ENCODE measurements at regions not wholly inside any gene's neighbourhood (a gene's known extent, or its start where the extent isn't known, plus 50 kb on each side); places are given as distances from the start of the nearest gene placed in this dataset.
A peak's percentile ranks its signal among the peaks of the same experiment; 100 is the strongest.

DNA sequence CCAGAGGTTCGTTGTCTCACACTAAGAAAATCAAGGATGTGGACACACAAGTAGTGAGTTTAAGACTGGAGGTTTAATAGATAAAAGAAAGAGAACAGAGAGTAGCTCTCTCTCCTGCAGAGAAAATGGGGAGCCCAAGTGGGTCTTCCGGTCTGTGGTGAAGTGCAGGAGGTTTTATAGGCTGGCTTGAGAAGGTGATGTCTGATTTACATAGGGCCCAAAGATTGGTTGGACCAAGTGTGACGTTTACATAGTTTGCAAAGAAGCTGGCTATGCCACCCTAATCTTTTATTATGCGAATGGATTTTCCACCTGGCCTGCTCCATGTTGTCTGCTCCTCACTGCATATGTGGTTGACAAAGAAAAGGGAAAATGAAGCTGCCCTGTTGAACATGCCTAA, 430.4 kb upstream of the TRIB2 start:
- Histone ChIP-seq H3K4me1 (peaks cover 0 to 7% (median 0%) of the 10 kb centered on the region in 4 donors), H3K27me3 (no peaks in the 10 kb centered on the region), H3K9me3 (no peaks in the 10 kb centered on the region), H3K36me3 (no peaks in the 10 kb centered on the region), H3K27ac (no peak overlapping the region), H3K4me3 (no peak overlapping the region)
- DNase-seq: no peak
- intact Hi-C loops (cut with DNase I; ENCODE audit: low total_unique reads): no loop called here
- TF ChIP-seq, protein P1, sequence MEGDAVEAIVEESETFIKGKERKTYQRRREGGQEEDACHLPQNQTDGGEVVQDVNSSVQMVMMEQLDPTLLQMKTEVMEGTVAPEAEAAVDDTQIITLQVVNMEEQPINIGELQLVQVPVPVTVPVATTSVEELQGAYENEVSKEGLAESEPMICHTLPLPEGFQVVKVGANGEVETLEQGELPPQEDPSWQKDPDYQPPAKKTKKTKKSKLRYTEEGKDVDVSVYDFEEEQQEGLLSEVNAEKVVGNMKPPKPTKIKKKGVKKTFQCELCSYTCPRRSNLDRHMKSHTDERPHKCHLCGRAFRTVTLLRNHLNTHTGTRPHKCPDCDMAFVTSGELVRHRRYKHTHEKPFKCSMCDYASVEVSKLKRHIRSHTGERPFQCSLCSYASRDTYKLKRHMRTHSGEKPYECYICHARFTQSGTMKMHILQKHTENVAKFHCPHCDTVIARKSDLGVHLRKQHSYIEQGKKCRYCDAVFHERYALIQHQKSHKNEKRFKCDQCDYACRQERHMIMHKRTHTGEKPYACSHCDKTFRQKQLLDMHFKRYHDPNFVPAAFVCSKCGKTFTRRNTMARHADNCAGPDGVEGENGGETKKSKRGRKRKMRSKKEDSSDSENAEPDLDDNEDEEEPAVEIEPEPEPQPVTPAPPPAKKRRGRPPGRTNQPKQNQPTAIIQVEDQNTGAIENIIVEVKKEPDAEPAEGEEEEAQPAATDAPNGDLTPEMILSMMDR (IDR thresholded peaks at IDR 0.05): no peak

DNA sequence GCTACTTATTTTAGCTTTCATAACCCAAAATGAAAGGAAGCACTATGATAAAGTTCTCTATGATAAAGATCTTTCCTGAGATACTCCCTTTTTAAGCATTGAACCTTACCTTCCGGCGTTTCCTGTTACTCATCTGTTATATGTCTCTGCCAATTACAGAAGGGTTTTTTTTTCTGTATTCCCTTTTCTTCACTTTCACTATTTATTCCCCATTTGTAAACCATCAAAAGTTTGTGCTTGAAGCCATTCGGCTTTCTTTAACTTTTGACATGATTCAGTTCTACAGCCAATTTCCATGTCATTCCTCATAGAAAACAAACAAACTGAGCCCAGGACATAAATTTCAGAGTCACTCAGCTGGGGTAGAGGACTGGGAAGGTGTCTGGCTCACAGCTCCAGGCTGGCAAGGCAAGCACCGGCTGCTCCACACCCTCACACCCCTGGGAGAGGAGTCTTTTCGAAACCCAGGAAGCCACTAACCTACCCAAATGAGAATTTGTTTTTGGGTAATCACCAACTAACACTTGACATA, 429.4 kb upstream of the TRIB2 start:
- no peaks in the 10 kb centered on the region for H3K9me3 ChIP-seq
- H3K36me3 ChIP-seq: no peaks in the 10 kb centered on the region
- DNase-seq: no peak
- intact Hi-C loops (cut with DNase I; ENCODE audit: low total_unique reads): no loop called here
- TF ChIP-seq, protein P1 (IDR thresholded peaks at IDR 0.05): no peak
- H3K4me3 ChIP-seq: no peak overlapping the region
- peak overlapping the region in 1 of 2 donors; percentile 10 for H3K27ac ChIP-seq
- no peaks in the 10 kb centered on the region for H3K27me3 ChIP-seq
- peaks cover 0 to 7% (median 0%) of the 10 kb centered on the region in 4 donors for H3K4me1 ChIP-seq

GRCh38 chr2:12288048-12288447, 428.7 kb upstream of the TRIB2 start:
- no peaks in the 10 kb centered on the region for H3K36me3 ChIP-seq
- no peaks in the 10 kb centered on the region for H3K9me3 ChIP-seq
- H3K27me3 ChIP-seq: no peaks in the 10 kb centered on the region
- no peak overlapping the region for H3K27ac ChIP-seq
- H3K4me3 ChIP-seq: no peak overlapping the region
- TF ChIP-seq, protein P1 (IDR thresholded peaks at IDR 0.05): no peak
- intact Hi-C loops (cut with DNase I; ENCODE audit: low total_unique reads): no loop called here
- no peak for DNase-seq
- H3K4me1 ChIP-seq: peaks cover 0 to 7% (median 0%) of the 10 kb centered on the region in 4 donors

- TF ChIP-seq, protein P1 (IDR thresholded peaks at IDR 0.05): no peak
- intact Hi-C loops (cut with DNase I; ENCODE audit: low total_unique reads): no loop called here
- Histone ChIP-seq H3K27ac (no peak overlapping the region), H3K4me3 (no peak overlapping the region), H3K36me3 (no peaks in the 10 kb centered on the region), H3K9me3 (no peaks in the 10 kb centered on the region), H3K27me3 (no peaks in the 10 kb centered on the region), H3K4me1 (peaks cover 0 to 7% (median 0%) of the 10 kb centered on the region in 4 donors)
- no peak for DNase-seq
These were observed 427.5 kb upstream of the TRIB2 start for GRCh38 chr2:12289120-12289802.

DNA sequence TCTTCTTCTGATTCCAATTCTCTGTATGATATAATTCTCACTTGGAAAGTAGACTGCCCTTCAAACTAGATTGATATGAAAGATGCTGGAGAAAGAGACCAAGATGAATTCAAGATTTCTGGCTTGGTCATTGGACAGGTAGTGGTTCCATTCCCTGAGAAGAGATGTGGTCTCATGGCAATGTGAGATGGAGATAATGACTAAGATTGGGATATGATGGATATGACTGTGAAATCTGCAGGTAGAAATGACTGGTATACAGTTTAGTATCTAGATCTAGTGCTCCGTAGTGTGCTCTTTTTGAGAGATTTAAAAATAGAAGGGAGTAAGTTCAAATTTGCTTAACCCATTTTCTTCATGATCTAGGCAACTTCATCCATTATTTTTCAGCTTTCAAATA, 425.4 kb upstream of the TRIB2 start:
- Histone ChIP-seq H3K9me3 (no peaks in the 10 kb centered on the region), H3K27me3 (no peaks in the 10 kb centered on the region)

More for the DNA sequence above, 425.4 kb upstream of the TRIB2 start:
- intact Hi-C loops (cut with DNase I; ENCODE audit: low total_unique reads): no loop called here
- no peak for DNase-seq
- Histone ChIP-seq H3K4me3 (no peak overlapping the region), H3K4me1 (peaks cover 0 to 7% (median 0%) of the 10 kb centered on the region in 4 donors), H3K27ac (no peak overlapping the region), H3K36me3 (no peaks in the 10 kb centered on the region)
- TF ChIP-seq, protein P1 (IDR thresholded peaks at IDR 0.05): no peak

All from tibial artery (tissue), 4 donors.